Keratinocyte (primary cell): ENCODE measurements at regions not wholly inside any gene's neighbourhood (a gene's known extent, or its start where the extent isn't known, plus 50 kb on each side); places are given as distances from the start of the nearest gene placed in this dataset.
A peak's percentile ranks its signal among the peaks of the same experiment; 100 is the strongest.
"Not testable (repeated sequence)": the region's sequence is repeated elsewhere in the genome, so short reads cannot be mapped to it uniquely, and the experiment has no call there.

Experiments used
- DNase-seq: peaks from one replicate; pipeline ENCODE4 v3.0.0-alpha.2; 2011; ENCODE audit warnings: low read depth, missing footprints, low spot score
- FAIRE-seq: peaks from 2 replicates; lab custom pipeline; 2011; peaks lifted over from hg19 to GRCh38; lab: Jason Lieb, UNC
- H2AFZ ChIP-seq: 2 replicates; pipeline ENCODE4 v1.6.0; 2012; ENCODE audit warnings: low read length, control low read depth, inconsistent platforms; ENCODE audit not compliant: control insufficient read depth
- H3K27ac ChIP-seq: 2 replicates; pipeline ENCODE4 v1.5.1; 2011; ENCODE audit warnings: low read length; ENCODE audit not compliant: control insufficient read depth, insufficient read depth
- H3K27me3 ChIP-seq: 3 replicates; pipeline ENCODE4 v1.6.0; 2011; ENCODE audit warnings: low read length; ENCODE audit not compliant: control insufficient read depth, insufficient read depth; ENCODE audit errors: extremely low read depth
- H3K36me3 ChIP-seq, 2 experiments: 2 replicates in 1 of 2; 3 replicates in 1 of 2; pipeline ENCODE4 v1.5.1; 2011; ENCODE audit warnings: low read length in 2 of 2, mild to moderate bottlenecking in 1 of 2; ENCODE audit not compliant: control insufficient read depth in 2 of 2, insufficient read depth in 2 of 2; ENCODE audit errors: extremely low read depth in 1 of 2
- H3K4me1 ChIP-seq: 3 replicates; pipeline ENCODE4 v1.5.1; 2011; ENCODE audit warnings: low read length; ENCODE audit not compliant: control insufficient read depth, insufficient read depth; ENCODE audit errors: extremely low read depth
- H3K4me2 ChIP-seq: 3 replicates; pipeline ENCODE4 v1.6.0; 2011; ENCODE audit warnings: low read depth, low read length; ENCODE audit not compliant: control insufficient read depth, insufficient read depth; ENCODE audit errors: extremely low read depth
- H3K4me3 ChIP-seq, 3 experiments: fragments of 200-600 bp in 1 of 3; sonication (generic) in 1 of 3; 2 replicates in 2 of 3; 3 replicates in 1 of 3; pipeline ENCODE4 v1.5.1; 2011 to 2016; ENCODE audit warnings: low read length in 3 of 3, mild to moderate bottlenecking in 3 of 3, control low read depth in 2 of 3, inconsistent platforms in 1 of 3, low read depth in 1 of 3, mixed read lengths in 1 of 3, mixed run types in 1 of 3, moderate library complexity in 1 of 3; ENCODE audit not compliant: control insufficient read depth in 2 of 3, insufficient read depth in 2 of 3; ENCODE audit errors: extremely low read depth in 1 of 3
- H3K79me2 ChIP-seq: 2 replicates; pipeline ENCODE4 v1.6.0; 2012; ENCODE audit warnings: low read length; ENCODE audit not compliant: control insufficient read depth, insufficient read depth
- H3K9ac ChIP-seq: 3 replicates; pipeline ENCODE4 v1.6.0; 2011; ENCODE audit warnings: low read length; ENCODE audit not compliant: control insufficient read depth, insufficient read depth; ENCODE audit errors: extremely low read depth
- H3K9me1 ChIP-seq: 3 replicates; pipeline ENCODE4 v1.6.0; 2011; ENCODE audit warnings: low read length; ENCODE audit not compliant: control insufficient read depth, insufficient read depth; ENCODE audit errors: extremely low read depth
- H3K9me3 ChIP-seq: 2 replicates; pipeline ENCODE4 v1.5.1; 2012; ENCODE audit warnings: low read depth, low read length; ENCODE audit not compliant: control insufficient read depth
- H4K20me1 ChIP-seq: 3 replicates; pipeline ENCODE4 v1.6.0; 2011; ENCODE audit warnings: low read length; ENCODE audit not compliant: control insufficient read depth, insufficient read depth; ENCODE audit errors: extremely low read depth
- EZH2 ChIP-seq: IDR thresholded peaks from one replicate; pipeline ENCODE4 v1.6.1; 2012; ENCODE audit warnings: inconsistent platforms, mild to moderate bottlenecking, low read length, moderate library complexity
- dilution Hi-C: fragments of 300-500 bp; cut with MboI; formaldehyde crosslinking; loops from one replicate; pipeline ENCODE4 v1.7.0; 2020; ENCODE audit warnings: low sequenced_read_pairs; ENCODE audit not compliant: extremely low pct_ligation_motif_present
- TF ChIP-seq, protein P1 (sequence below), 3 experiments: IDR thresholded peaks in 1 of 3; conservative IDR thresholded peaks in 1 of 3; optimal IDR thresholded peaks in 1 of 3; 2 replicates in 2 of 3; 3 replicates in 1 of 3; pipeline versions ENCODE3 to v1.5.1; 2011; ENCODE audit warnings: low read length in 3 of 3, mild to moderate bottlenecking in 3 of 3, moderate library complexity in 2 of 3, control low read depth in 1 of 3, inconsistent platforms in 1 of 3; ENCODE audit not compliant: insufficient read depth in 2 of 3; ENCODE audit errors: extremely low read depth in 1 of 3

GRCh38 chr11:82038154-82038553 is 695.5 kb downstream of the FAM181B start:
- no peaks in the 10 kb centered on the region for H3K27me3 ChIP-seq
- no peaks in the 10 kb centered on the region for H3K36me3 ChIP-seq
- H3K79me2 ChIP-seq = no peaks in the 10 kb centered on the region
- no peaks in the 10 kb centered on the region for H3K9me1 ChIP-seq
- TF ChIP-seq, protein P1, sequence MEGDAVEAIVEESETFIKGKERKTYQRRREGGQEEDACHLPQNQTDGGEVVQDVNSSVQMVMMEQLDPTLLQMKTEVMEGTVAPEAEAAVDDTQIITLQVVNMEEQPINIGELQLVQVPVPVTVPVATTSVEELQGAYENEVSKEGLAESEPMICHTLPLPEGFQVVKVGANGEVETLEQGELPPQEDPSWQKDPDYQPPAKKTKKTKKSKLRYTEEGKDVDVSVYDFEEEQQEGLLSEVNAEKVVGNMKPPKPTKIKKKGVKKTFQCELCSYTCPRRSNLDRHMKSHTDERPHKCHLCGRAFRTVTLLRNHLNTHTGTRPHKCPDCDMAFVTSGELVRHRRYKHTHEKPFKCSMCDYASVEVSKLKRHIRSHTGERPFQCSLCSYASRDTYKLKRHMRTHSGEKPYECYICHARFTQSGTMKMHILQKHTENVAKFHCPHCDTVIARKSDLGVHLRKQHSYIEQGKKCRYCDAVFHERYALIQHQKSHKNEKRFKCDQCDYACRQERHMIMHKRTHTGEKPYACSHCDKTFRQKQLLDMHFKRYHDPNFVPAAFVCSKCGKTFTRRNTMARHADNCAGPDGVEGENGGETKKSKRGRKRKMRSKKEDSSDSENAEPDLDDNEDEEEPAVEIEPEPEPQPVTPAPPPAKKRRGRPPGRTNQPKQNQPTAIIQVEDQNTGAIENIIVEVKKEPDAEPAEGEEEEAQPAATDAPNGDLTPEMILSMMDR (optimal IDR thresholded peaks at IDR 0.05 in 1 of 3, IDR thresholded peaks at IDR 0.05 in 1 of 3, conservative IDR thresholded peaks at IDR 0.05 in 1 of 3; ENCODE audit: extremely low read depth in 1 of 3, insufficient read depth in 2 of 3, low read length in 3 of 3) = peak in 1 of 3 experiments; percentile 6
- no peak for TF ChIP-seq EZH2
- H3K4me1 ChIP-seq = no peaks in the 10 kb centered on the region
- H3K4me3 ChIP-seq = no peak overlapping the region
- no peak overlapping the region for H2AFZ ChIP-seq
- no peaks in the 10 kb centered on the region for H4K20me1 ChIP-seq
- DNase-seq (no peak), FAIRE-seq (no peak)
- H3K4me2 ChIP-seq = no peak overlapping the region
- no peak overlapping the region for H3K27ac ChIP-seq
- no peak overlapping the region for H3K9ac ChIP-seq
- no peaks in the 10 kb centered on the region for H3K9me3 ChIP-seq
- dilution Hi-C loops = no loop called here

DNA sequence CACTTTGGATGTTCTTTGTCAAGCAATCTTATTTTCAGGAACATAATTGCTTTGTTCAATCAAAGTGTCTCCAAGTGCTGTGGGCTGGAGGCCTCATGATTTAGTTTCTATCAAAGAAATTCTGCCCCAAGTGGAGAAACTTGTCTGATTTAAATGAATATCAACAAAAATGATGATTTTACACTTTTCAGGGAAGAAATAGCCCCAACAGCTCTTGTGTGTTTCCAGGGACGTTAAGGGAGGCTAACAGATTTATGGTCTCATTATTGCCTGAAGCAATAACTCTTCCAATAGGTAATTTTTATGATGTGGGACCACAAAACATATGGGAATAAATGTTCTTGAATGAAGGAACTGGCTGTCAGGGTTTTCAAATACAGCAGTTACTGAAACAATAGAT is 699.1 kb downstream of the FAM181B start:
- dilution Hi-C loops = no loop called here
- Histone ChIP-seq H3K9me1 (no peaks in the 10 kb centered on the region), H3K27ac (no peak overlapping the region), H3K36me3 (no peaks in the 10 kb centered on the region), H3K4me1 (no peaks in the 10 kb centered on the region), H2AFZ (no peak overlapping the region), H3K9me3 (no peaks in the 10 kb centered on the region), H3K79me2 (no peaks in the 10 kb centered on the region), H3K27me3 (no peaks in the 10 kb centered on the region), H3K4me3 (no peak overlapping the region), H3K9ac (no peak overlapping the region), H4K20me1 (no peaks in the 10 kb centered on the region), H3K4me2 (no peak overlapping the region)
- DNase-seq = no peak
- no peak for FAIRE-seq
- no peak for TF ChIP-seq EZH2
- TF ChIP-seq, protein P1 (optimal IDR thresholded peaks at IDR 0.05 in 1 of 3, IDR thresholded peaks at IDR 0.05 in 1 of 3, conservative IDR thresholded peaks at IDR 0.05 in 1 of 3; ENCODE audit: extremely low read depth in 1 of 3, insufficient read depth in 2 of 3, low read length in 3 of 3) = no peak

DNA sequence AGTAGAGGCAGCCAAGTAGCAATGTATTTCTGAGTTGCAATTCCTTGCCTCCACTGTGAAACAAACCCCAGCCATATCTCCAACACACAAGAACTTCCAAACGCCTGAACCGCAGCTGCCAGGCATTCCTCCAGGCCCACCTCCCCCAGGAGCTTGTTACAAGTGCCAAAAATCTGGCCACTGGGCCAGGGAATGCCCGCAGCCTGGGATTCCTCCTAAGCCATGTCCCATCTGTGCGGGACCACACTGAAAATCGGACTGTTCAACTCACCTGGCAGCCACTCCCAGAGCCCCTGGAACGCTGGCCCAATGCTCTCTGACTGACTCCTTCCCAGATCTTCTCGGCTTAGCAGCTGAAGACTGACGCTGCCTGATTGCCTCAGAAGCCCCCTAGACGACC is 706.3 kb downstream of the FAM181B start:
- H3K4me3 ChIP-seq, H3K79me2 ChIP-seq, H3K9ac ChIP-seq, H2AFZ ChIP-seq, dilution Hi-C loops, DNase-seq, H4K20me1 ChIP-seq, H3K4me1 ChIP-seq, H3K9me3 ChIP-seq, H3K27me3 ChIP-seq, FAIRE-seq, H3K4me2 ChIP-seq, H3K9me1 ChIP-seq, H3K36me3 ChIP-seq, H3K27ac ChIP-seq: not testable (repeated sequence)
